Vagina (tissue), 2 donors: ENCODE measurements at regions not wholly inside any gene's neighbourhood (a gene's known extent, or its start where the extent isn't known, plus 50 kb on each side); places are given as distances from the start of the nearest gene placed in this dataset.

Experiments used
- CTCF ChIP-seq, 3 experiments: fragments of 450-650 bp in 2 of 3; fragments of 200-600 bp in 1 of 3; sonication (generic) in 1 of 3; IDR thresholded peaks; one replicate each; pipeline ENCODE4 v1.5.1; 2017 to 2019; ENCODE audit warnings: antibody characterized with exemption in 3 of 3, mild to moderate bottlenecking in 2 of 3, moderate library complexity in 2 of 3
- POLR2AphosphoS5 ChIP-seq, 2 donors: sonication (generic); formaldehyde crosslinking; IDR thresholded peaks; one replicate each; pipeline ENCODE4 v1.9.0; 2017; ENCODE audit warnings: antibody characterized with exemption in 2 of 2, mild to moderate bottlenecking in 2 of 2, low read depth in 1 of 2; ENCODE audit not compliant: insufficient read depth in 1 of 2

- TF ChIP-seq CTCF (IDR thresholded peaks at IDR 0.05) (no peak), POLR2AphosphoS5 (IDR thresholded peaks at IDR 0.05; ENCODE audit: insufficient read depth in 1 of 2, low read depth in 1 of 2) (no peak)
Measured at GRCh38 chr12:127771546-127771945, 495.4 kb upstream of the TMEM132C start.
